MM.1S (cell line): ENCODE measurements at regions not wholly inside any gene's neighbourhood (a gene's known extent, or its start where the extent isn't known, plus 50 kb on each side); places are given as distances from the start of the nearest gene placed in this dataset.

Source experiments
- DNase-seq: peaks from one replicate; pipeline ENCODE4 v3.0.0-alpha.2; 2015
- H2AFZ ChIP-seq: fragments of 300-600 bp; sonication (generic); 2 replicates; pipeline ENCODE4 v1.6.0; 2016; ENCODE audit warnings: antibody characterized with exemption, low read length
- H3F3A ChIP-seq: fragments of 300-600 bp; sonication (generic); 2 replicates; pipeline ENCODE4 v1.6.1; 2016; ENCODE audit warnings: mild to moderate bottlenecking, antibody characterized with exemption, low read length, moderate library complexity, mixed read lengths; ENCODE audit not compliant: insufficient read depth
- H3K27ac ChIP-seq: fragments of 300-600 bp; sonication (generic); 2 replicates; pipeline ENCODE4 v1.5.1; 2016; ENCODE audit warnings: mild to moderate bottlenecking, low read length
- H3K27me3 ChIP-seq: fragments of 300-600 bp; sonication (generic); replicated peaks from 2 replicates; pipeline ENCODE4 v1.6.0; 2016; ENCODE audit warnings: low read length; ENCODE audit not compliant: insufficient read depth
- H3K36me3 ChIP-seq: fragments of 300-600 bp; sonication (generic); replicated peaks from 2 replicates; pipeline ENCODE4 v1.6.1; 2016; ENCODE audit warnings: mild to moderate bottlenecking, low read length, mixed read lengths; ENCODE audit not compliant: insufficient read depth
- H3K4me1 ChIP-seq: fragments of 300-600 bp; sonication (generic); 2 replicates; pipeline ENCODE4 v1.6.1; 2016; ENCODE audit warnings: low read length, mixed read lengths
- H3K4me2 ChIP-seq: fragments of 300-600 bp; sonication (generic); 2 replicates; pipeline ENCODE4 v1.6.0; 2016; ENCODE audit warnings: low read depth, low read length
- H3K4me3 ChIP-seq: fragments of 300-600 bp; sonication (generic); 2 replicates; pipeline ENCODE4 v1.5.1; 2016; ENCODE audit warnings: low read length, mixed read lengths
- H3K79me2 ChIP-seq: fragments of 300-600 bp; sonication (generic); 2 replicates; pipeline ENCODE4 v1.6.1; 2016; ENCODE audit warnings: mixed run types, low read length, mixed read lengths
- H3K9ac ChIP-seq: fragments of 300-600 bp; sonication (generic); 2 replicates; pipeline ENCODE4 v1.6.1; 2016; ENCODE audit warnings: low read length, mixed read lengths
- H3K9me2 ChIP-seq: fragments of 300-600 bp; sonication (generic); replicated peaks from 2 replicates; pipeline ENCODE4 v1.6.1; 2016; ENCODE audit warnings: mild to moderate bottlenecking, low read length, mixed read lengths; ENCODE audit not compliant: insufficient read depth
- H3K9me3 ChIP-seq: fragments of 300-600 bp; sonication (generic); replicated peaks from 2 replicates; pipeline ENCODE4 v1.6.1; 2016; ENCODE audit warnings: mild to moderate bottlenecking, low read length, mixed read lengths; ENCODE audit not compliant: insufficient read depth
- H4K20me1 ChIP-seq: fragments of 300-600 bp; sonication (generic); 2 replicates; pipeline ENCODE4 v1.6.1; 2016; ENCODE audit warnings: mild to moderate bottlenecking, low read length, moderate library complexity, mixed read lengths; ENCODE audit not compliant: insufficient read depth
- EZH2 ChIP-seq: fragments of 300-600 bp; sonication (generic); optimal IDR thresholded peaks from 2 replicates; pipeline ENCODE3; 2017; ENCODE audit warnings: low read depth, mild to moderate bottlenecking, antibody characterized with exemption, low read length, mixed read lengths
- EZH2phosphoT487 ChIP-seq: fragments of 300-600 bp; sonication (generic); IDR thresholded peaks from 2 replicates; pipeline ENCODE4 v1.6.1; 2018; ENCODE audit warnings: antibody characterized with exemption, low read length
- TF ChIP-seq, protein P1 (sequence below): fragments of 300-600 bp; sonication (generic); IDR thresholded peaks from 2 replicates; pipeline ENCODE4 v1.5.1; 2016; ENCODE audit warnings: antibody characterized with exemption, low read length, mixed read lengths

DNA sequence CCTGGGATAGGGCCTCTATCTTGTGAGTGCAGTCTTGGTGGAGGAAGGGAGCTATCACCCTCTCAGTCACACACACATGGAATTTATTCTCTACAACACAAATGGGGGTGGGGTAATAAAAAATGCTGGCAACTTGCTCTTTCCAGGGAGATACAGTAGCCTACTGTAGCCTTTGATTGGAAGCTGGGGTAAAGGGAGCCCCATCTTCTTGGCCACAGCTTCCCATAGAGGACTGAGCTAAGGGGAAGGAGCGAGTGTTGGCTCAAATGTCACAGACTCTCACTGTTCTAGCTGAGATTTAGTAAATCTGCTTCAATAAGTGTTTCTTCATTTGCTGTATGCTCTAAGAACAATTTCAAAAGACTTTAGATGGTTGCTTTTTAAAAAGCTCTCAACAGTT lies 222.2 kb upstream of the CXCL12 start:
- no peaks in the 10 kb centered on the region for H3K79me2 ChIP-seq
- H3K27ac ChIP-seq: no peak overlapping the region
- no peaks in the 10 kb centered on the region for H3K9me2 ChIP-seq
- no peak overlapping the region for H2AFZ ChIP-seq
- no peak overlapping the region for H3K4me2 ChIP-seq
- no peaks in the 10 kb centered on the region for H3F3A ChIP-seq
- TF ChIP-seq, protein P1, sequence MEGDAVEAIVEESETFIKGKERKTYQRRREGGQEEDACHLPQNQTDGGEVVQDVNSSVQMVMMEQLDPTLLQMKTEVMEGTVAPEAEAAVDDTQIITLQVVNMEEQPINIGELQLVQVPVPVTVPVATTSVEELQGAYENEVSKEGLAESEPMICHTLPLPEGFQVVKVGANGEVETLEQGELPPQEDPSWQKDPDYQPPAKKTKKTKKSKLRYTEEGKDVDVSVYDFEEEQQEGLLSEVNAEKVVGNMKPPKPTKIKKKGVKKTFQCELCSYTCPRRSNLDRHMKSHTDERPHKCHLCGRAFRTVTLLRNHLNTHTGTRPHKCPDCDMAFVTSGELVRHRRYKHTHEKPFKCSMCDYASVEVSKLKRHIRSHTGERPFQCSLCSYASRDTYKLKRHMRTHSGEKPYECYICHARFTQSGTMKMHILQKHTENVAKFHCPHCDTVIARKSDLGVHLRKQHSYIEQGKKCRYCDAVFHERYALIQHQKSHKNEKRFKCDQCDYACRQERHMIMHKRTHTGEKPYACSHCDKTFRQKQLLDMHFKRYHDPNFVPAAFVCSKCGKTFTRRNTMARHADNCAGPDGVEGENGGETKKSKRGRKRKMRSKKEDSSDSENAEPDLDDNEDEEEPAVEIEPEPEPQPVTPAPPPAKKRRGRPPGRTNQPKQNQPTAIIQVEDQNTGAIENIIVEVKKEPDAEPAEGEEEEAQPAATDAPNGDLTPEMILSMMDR: no peak
- TF ChIP-seq EZH2phosphoT487 (no peak), EZH2 (no peak)
- H4K20me1 ChIP-seq: no peaks in the 10 kb centered on the region
- no peaks in the 10 kb centered on the region for H3K4me1 ChIP-seq
- no peaks in the 10 kb centered on the region for H3K27me3 ChIP-seq
- no peak overlapping the region for H3K4me3 ChIP-seq
- no peak for DNase-seq
- H3K9me3 ChIP-seq: no peaks in the 10 kb centered on the region
- H3K36me3 ChIP-seq: no peaks in the 10 kb centered on the region
- no peak overlapping the region for H3K9ac ChIP-seq

DNA sequence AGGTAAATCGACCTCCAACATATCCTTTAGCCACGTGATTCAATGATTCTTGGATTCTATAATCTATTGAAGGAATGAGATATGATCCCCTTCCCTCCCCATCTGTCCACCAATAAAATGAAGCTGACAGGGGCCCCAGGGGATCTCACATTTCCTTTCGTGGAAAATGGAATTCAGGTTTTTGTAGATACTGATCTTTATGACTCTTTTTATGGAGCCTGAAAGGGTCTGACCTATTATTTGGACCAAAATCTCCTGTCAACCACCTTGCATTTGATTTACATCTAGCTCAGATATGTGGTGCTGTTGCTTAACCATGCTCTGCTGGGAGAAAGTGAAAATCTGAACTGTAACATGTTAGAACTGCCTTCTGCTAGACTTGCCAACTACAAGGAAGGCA lies 234.0 kb upstream of the CXCL12 start:
- H3K9me3 ChIP-seq: no peaks in the 10 kb centered on the region

DNA sequence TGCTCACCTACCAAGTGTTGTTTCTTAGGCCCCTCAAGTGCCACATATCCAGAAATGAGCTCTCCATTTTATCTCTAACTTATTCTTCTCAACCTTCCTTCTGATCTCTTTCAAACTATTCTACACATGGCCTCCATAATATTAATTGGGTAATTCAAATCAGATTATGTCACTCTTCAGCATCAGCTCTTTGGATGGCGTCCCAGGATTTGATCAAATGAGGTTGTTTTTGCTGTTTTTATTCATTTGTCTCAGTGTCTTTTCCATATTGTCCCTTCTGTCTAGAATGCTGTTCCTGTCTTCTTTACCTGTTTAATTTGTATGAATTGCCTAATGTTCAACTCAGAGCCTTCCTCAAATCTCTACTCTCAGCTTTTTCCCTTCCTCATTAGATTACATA lies 234.6 kb upstream of the CXCL12 start:
- H3F3A ChIP-seq: no peaks in the 10 kb centered on the region
- no peak overlapping the region for H3K4me3 ChIP-seq
- no peaks in the 10 kb centered on the region for H3K9me2 ChIP-seq
- no peaks in the 10 kb centered on the region for H3K9me3 ChIP-seq
- H3K4me2 ChIP-seq: no peak overlapping the region
- H3K9ac ChIP-seq: no peak overlapping the region
- H3K36me3 ChIP-seq: no peaks in the 10 kb centered on the region
- no peak overlapping the region for H2AFZ ChIP-seq
- TF ChIP-seq EZH2 (no peak), EZH2phosphoT487 (no peak)
- TF ChIP-seq, protein P1: no peak
- no peaks in the 10 kb centered on the region for H3K27me3 ChIP-seq
- no peaks in the 10 kb centered on the region for H4K20me1 ChIP-seq
- DNase-seq: no peak
- H3K4me1 ChIP-seq: no peaks in the 10 kb centered on the region
- H3K79me2 ChIP-seq: no peaks in the 10 kb centered on the region
- H3K27ac ChIP-seq: no peak overlapping the region

More for the DNA sequence above, 234.0 kb upstream of the CXCL12 start:
- Histone ChIP-seq H3K9me2 (no peaks in the 10 kb centered on the region), H3K27ac (no peak overlapping the region), H4K20me1 (no peaks in the 10 kb centered on the region), H3K4me1 (no peaks in the 10 kb centered on the region), H3K27me3 (no peaks in the 10 kb centered on the region), H2AFZ (no peak overlapping the region), H3F3A (no peaks in the 10 kb centered on the region), H3K4me2 (no peak overlapping the region), H3K79me2 (no peaks in the 10 kb centered on the region), H3K9ac (no peak overlapping the region), H3K4me3 (no peak overlapping the region), H3K36me3 (no peaks in the 10 kb centered on the region)
- no peak for TF ChIP-seq EZH2
- TF ChIP-seq, protein P1: no peak
- TF ChIP-seq EZH2phosphoT487: no peak
- no peak for DNase-seq
